ENCODE measurements at regions not wholly inside any gene's neighbourhood (a gene's known extent, or its start where the extent isn't known, plus 50 kb on each side); places are given as distances from the start of the nearest gene placed in this dataset.
"Not testable (repeated sequence)": the region's sequence is repeated elsewhere in the genome, so short reads cannot be mapped to it uniquely, and the experiment has no call there.

DNA sequence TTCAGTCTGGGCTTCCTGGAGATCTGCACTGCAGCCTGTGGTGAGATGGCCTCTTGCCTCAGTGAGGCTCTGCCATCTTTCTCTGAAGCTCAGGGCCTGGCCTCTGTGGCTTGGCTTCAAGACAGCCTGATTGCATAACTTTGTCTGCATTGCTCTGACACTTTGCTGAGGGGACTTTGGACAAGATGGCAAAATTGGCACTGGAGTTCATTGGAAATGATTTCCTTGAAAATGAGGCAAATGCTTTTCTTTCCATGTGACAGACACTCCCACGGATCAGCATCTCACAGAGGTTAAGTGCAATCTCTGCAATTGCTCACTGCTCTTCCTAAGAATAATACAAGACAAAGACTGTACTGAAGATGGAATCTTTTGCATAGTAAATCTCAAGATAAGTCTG, 166.8 kb downstream of the KCNS3 start:
- Mint-ChIP-seq H3K36me3 (ENCODE audit: low read depth) (no peaks in the 10 kb centered on the region), H3K4me3 (no peak overlapping the region), H3K27me3 (ENCODE audit: low read depth) (no peaks in the 10 kb centered on the region), H3K4me1 (peaks cover 32% of the 10 kb centered on the region), H3K9me3 (peaks cover 9% of the 10 kb centered on the region), H3K27ac (peak overlapping the region in 2 of 3 experiments; percentile 42 to 62)
- TF ChIP-seq, protein P1, sequence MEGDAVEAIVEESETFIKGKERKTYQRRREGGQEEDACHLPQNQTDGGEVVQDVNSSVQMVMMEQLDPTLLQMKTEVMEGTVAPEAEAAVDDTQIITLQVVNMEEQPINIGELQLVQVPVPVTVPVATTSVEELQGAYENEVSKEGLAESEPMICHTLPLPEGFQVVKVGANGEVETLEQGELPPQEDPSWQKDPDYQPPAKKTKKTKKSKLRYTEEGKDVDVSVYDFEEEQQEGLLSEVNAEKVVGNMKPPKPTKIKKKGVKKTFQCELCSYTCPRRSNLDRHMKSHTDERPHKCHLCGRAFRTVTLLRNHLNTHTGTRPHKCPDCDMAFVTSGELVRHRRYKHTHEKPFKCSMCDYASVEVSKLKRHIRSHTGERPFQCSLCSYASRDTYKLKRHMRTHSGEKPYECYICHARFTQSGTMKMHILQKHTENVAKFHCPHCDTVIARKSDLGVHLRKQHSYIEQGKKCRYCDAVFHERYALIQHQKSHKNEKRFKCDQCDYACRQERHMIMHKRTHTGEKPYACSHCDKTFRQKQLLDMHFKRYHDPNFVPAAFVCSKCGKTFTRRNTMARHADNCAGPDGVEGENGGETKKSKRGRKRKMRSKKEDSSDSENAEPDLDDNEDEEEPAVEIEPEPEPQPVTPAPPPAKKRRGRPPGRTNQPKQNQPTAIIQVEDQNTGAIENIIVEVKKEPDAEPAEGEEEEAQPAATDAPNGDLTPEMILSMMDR (IDR thresholded peaks at IDR 0.05; ENCODE audit: unreplicated experiment in 3 of 3): no peak

DNA sequence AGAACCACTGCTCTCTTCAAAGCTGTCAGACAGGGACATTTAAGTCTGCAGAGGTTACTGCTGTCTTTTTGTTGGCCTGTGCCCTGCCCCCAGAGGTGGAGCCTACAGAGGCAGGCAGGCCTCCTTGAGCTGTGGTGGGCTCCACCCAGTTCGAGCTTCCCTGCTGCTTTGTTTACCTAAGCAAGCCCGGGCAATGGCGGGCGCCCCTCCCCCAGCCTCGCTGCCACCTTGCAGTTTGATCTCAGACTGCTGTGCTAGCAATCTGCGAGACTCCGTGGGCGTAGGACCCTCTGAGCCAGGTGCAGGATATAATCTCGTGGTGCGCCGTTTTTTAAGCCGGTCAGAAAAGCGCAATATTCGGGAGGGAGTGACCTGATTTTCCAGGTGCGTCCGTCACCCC, 138.9 kb downstream of the KCNS3 start:
- not testable (repeated sequence) for H3K4me1 Mint-ChIP-seq, H3K27ac Mint-ChIP-seq
- peaks cover 37% of the 10 kb centered on the region for H3K9me3 Mint-ChIP-seq

DNA sequence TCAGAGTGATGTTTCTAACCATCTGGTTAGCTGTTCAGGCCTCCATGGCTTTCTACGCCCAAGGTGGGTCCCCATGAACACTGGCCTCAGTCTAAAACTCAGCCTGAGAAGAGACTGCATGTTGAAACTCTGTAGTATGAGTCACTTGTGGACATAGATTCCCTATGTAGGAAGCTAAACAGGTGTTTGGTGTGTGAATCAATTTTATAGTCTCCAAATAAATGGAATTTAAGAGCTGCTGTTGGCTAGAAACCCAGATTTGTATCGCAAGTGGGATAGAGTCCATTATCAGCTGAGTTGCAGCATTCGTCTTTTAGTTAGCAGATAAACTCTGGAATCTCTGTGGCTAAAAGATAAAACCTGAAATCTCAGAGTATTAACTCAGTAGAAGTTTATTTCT, 131.4 kb downstream of the KCNS3 start:
- Mint-ChIP-seq H3K4me1 (peaks cover 5% of the 10 kb centered on the region), H3K4me3 (no peak overlapping the region), H3K27ac (no peak overlapping the region), H3K36me3 (ENCODE audit: low read depth) (no peaks in the 10 kb centered on the region), H3K27me3 (ENCODE audit: low read depth) (peaks cover 3% of the 10 kb centered on the region), H3K9me3 (peaks cover 10% of the 10 kb centered on the region)
- TF ChIP-seq, protein P1 (IDR thresholded peaks at IDR 0.05; ENCODE audit: unreplicated experiment in 3 of 3): no peak

More for the DNA sequence above, 138.9 kb downstream of the KCNS3 start:
- not testable (repeated sequence) for H3K36me3 Mint-ChIP-seq (ENCODE audit: low read depth); H3K4me3 Mint-ChIP-seq; H3K27me3 Mint-ChIP-seq (ENCODE audit: low read depth)

DNA sequence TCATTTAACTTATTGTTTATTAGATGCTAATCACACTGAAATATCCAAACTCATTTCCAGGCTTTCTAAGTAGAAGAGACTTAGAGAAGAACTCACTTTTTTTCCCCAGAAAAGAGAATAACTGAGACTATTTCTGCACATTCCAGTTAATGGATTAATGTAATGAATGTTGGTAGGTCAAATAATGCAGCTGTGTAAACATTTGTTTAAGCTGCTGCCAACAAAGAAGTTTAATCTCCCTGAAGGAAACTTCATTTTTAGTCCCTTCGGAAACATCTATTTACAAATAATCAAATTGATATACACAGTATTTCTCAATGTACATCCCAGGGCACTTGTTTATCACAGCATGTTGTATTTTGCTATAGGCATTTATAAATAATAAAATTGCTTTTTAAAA, 126.9 kb downstream of the KCNS3 start:
- Mint-ChIP-seq H3K4me1 (peaks cover 5% of the 10 kb centered on the region), H3K4me3 (no peak overlapping the region), H3K9me3 (peaks cover 25% of the 10 kb centered on the region), H3K27ac (no peak overlapping the region), H3K27me3 (ENCODE audit: low read depth) (peaks cover 3% of the 10 kb centered on the region), H3K36me3 (ENCODE audit: low read depth) (no peaks in the 10 kb centered on the region)
- TF ChIP-seq, protein P1 (IDR thresholded peaks at IDR 0.05; ENCODE audit: unreplicated experiment in 3 of 3): no peak

DNA sequence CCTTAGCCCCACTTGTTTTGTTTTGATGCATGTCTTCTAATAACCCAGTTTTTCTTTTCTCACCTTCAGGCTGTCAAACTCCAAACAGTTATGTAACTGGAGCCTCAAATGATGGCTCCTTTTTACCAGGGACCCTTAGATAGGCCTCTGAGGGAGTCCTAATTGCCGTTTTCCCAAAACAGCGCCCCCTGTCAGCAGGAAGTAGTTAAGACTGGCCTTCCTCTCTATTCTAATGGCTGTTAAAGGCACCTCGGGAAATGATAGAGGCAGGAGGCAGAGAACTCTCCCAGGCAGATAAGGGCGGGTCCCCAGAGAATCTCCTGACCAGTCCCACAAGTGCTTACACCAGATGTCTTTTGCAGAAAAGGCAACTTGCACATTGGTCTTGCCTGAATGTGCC, 123.2 kb downstream of the KCNS3 start:
- Mint-ChIP-seq H3K36me3 (ENCODE audit: low read depth) (no peaks in the 10 kb centered on the region), H3K9me3 (peaks cover 24% of the 10 kb centered on the region), H3K4me1 (peaks cover 5% of the 10 kb centered on the region), H3K27ac (no peak overlapping the region), H3K4me3 (no peak overlapping the region), H3K27me3 (ENCODE audit: low read depth) (no peaks in the 10 kb centered on the region)
- TF ChIP-seq, protein P1 (IDR thresholded peaks at IDR 0.05; ENCODE audit: unreplicated experiment in 3 of 3): no peak

DNA sequence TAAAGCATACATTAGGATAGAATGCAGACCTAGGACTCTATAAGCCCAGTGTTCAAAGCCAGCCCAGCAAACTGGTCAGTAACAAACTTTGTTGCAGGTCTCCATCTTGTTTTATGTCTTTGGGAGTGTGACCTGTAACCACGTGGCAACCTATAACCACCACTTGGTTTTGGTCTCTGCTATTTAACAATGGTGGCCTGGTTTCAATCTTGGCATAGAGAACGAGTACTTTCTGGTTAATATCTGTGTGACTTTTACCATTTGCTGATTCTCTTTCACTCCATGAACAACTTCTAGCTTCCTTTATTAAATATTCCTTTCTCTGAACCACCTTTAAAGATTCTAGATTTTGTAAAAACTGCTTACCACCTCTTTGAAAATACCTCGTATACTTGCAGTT, 118.5 kb downstream of the KCNS3 start:
- H3K36me3 Mint-ChIP-seq (ENCODE audit: low read depth): no peaks in the 10 kb centered on the region
- peaks cover 7% of the 10 kb centered on the region for H3K27me3 Mint-ChIP-seq (ENCODE audit: low read depth)
- no peaks in the 10 kb centered on the region for H3K4me1 Mint-ChIP-seq
- TF ChIP-seq, protein P1 (IDR thresholded peaks at IDR 0.05; ENCODE audit: unreplicated experiment in 3 of 3): no peak
- H3K9me3 Mint-ChIP-seq: peaks cover 17% of the 10 kb centered on the region
- H3K4me3 Mint-ChIP-seq: no peak overlapping the region
- no peak overlapping the region for H3K27ac Mint-ChIP-seq
